HepG2 (cell line): ENCODE measurements at regions not wholly inside any gene's neighbourhood (a gene's known extent, or its start where the extent isn't known, plus 50 kb on each side); places are given as distances from the start of the nearest gene placed in this dataset.

Source experiments
- HCFC1 ChIP-seq: fragments of 150-350 bp; IDR thresholded peaks from 2 replicates; pipeline ENCODE4 v1.6.1; 2014; ENCODE audit warnings: low read depth, low read length
- TF ChIP-seq, protein P1 (sequence below): sonication (generic); formaldehyde crosslinking; IDR thresholded peaks from 2 replicates; pipeline ENCODE4 v1.5.0; 2020; ENCODE audit warnings: mild to moderate bottlenecking, missing genetic modification reagents, moderate library complexity

- no peak for TF ChIP-seq HCFC1
- TF ChIP-seq, protein P1, sequence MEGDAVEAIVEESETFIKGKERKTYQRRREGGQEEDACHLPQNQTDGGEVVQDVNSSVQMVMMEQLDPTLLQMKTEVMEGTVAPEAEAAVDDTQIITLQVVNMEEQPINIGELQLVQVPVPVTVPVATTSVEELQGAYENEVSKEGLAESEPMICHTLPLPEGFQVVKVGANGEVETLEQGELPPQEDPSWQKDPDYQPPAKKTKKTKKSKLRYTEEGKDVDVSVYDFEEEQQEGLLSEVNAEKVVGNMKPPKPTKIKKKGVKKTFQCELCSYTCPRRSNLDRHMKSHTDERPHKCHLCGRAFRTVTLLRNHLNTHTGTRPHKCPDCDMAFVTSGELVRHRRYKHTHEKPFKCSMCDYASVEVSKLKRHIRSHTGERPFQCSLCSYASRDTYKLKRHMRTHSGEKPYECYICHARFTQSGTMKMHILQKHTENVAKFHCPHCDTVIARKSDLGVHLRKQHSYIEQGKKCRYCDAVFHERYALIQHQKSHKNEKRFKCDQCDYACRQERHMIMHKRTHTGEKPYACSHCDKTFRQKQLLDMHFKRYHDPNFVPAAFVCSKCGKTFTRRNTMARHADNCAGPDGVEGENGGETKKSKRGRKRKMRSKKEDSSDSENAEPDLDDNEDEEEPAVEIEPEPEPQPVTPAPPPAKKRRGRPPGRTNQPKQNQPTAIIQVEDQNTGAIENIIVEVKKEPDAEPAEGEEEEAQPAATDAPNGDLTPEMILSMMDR (CRISPR knock-in tag) = no peak
Observed at GRCh38 chr2:18057657-18058056, 179.2 kb downstream of the KCNS3 start.
